HepG2 (cell line): ENCODE measurements at regions not wholly inside any gene's neighbourhood (a gene's known extent, or its start where the extent isn't known, plus 50 kb on each side); places are given as distances from the start of the nearest gene placed in this dataset.

ENCODE experiments used
- ARNT2 ChIP-seq: sonication (generic); formaldehyde crosslinking; IDR thresholded peaks from 2 replicates; pipeline ENCODE4 v1.8.0; 2022; ENCODE audit warnings: mild to moderate bottlenecking, low read depth, missing genetic modification reagents, moderate library complexity
- DNMT3B ChIP-seq: conservative IDR thresholded peaks from 2 replicates; pipeline ENCODE4 v1.6.1; 2016; ENCODE audit warnings: missing biosample characterization, control low read depth
- FOXM1 ChIP-seq: sonication (generic); formaldehyde crosslinking; IDR thresholded peaks from 2 replicates; pipeline ENCODE4 v1.5.0; 2020; ENCODE audit warnings: missing genetic modification reagents
- HNRNPLL ChIP-seq: fragments of 200-400 bp; formaldehyde crosslinking; IDR thresholded peaks from 2 replicates; pipeline ENCODE4 v1.6.1; 2017; ENCODE audit warnings: mild to moderate bottlenecking, low read depth, low read length; ENCODE audit not compliant: poor library complexity, severe bottlenecking
- IRX3 ChIP-seq: sonication (generic); formaldehyde crosslinking; IDR thresholded peaks from 2 replicates; pipeline ENCODE4 v1.8.1; 2023; ENCODE audit warnings: mild to moderate bottlenecking, low read depth, missing genetic modification reagents, borderline replicate concordance
- KMT2B ChIP-seq: IDR thresholded peaks from 2 replicates; pipeline ENCODE4 v1.6.1; 2016; ENCODE audit warnings: missing genetic modification reagents, missing compliant biosample characterization
- MXD3 ChIP-seq: IDR thresholded peaks from 2 replicates; pipeline ENCODE4 v1.6.1; 2016; ENCODE audit warnings: mild to moderate bottlenecking, missing biosample characterization, missing genetic modification reagents
- POGZ ChIP-seq: sonication (generic); formaldehyde crosslinking; IDR thresholded peaks from 2 replicates; pipeline ENCODE4 v1.4.0; 2020; ENCODE audit warnings: mild to moderate bottlenecking, missing genetic modification reagents
- ZNF12 ChIP-seq: sonication (generic); formaldehyde crosslinking; IDR thresholded peaks from 2 replicates; pipeline ENCODE4 v1.5.0; 2020; ENCODE audit warnings: missing genetic modification reagents
- ZNF704 ChIP-seq: sonication (generic); formaldehyde crosslinking; IDR thresholded peaks from 2 replicates; pipeline ENCODE4 v1.8.1; 2023; ENCODE audit warnings: mild to moderate bottlenecking, inconsistent platforms, moderate library complexity, missing genetic modification reagents, borderline replicate concordance
- ZNF746 ChIP-seq: sonication (generic); formaldehyde crosslinking; IDR thresholded peaks from 2 replicates; pipeline ENCODE4 v1.8.0; 2022; ENCODE audit warnings: mild to moderate bottlenecking, missing genetic modification reagents
- TF ChIP-seq, protein P1 (sequence below): sonication (generic); formaldehyde crosslinking; IDR thresholded peaks from 2 replicates; pipeline ENCODE4 v1.4.0; 2020; ENCODE audit warnings: mild to moderate bottlenecking, missing genetic modification reagents
- TF ChIP-seq, protein P2 (sequence below): sonication (generic); formaldehyde crosslinking; IDR thresholded peaks from 2 replicates; pipeline ENCODE4 v1.9.0; 2022; ENCODE audit warnings: low read depth, missing genetic modification reagents
- TF ChIP-seq, protein P3 (sequence below): sonication (generic); formaldehyde crosslinking; IDR thresholded peaks from 2 replicates; pipeline ENCODE4 v1.8.0; 2022; ENCODE audit warnings: mild to moderate bottlenecking, missing genetic modification reagents
- TF ChIP-seq, protein P4 (sequence below): fragments of 450-650 bp; IDR thresholded peaks from 2 replicates; pipeline ENCODE4 v1.6.1; 2017

DNA sequence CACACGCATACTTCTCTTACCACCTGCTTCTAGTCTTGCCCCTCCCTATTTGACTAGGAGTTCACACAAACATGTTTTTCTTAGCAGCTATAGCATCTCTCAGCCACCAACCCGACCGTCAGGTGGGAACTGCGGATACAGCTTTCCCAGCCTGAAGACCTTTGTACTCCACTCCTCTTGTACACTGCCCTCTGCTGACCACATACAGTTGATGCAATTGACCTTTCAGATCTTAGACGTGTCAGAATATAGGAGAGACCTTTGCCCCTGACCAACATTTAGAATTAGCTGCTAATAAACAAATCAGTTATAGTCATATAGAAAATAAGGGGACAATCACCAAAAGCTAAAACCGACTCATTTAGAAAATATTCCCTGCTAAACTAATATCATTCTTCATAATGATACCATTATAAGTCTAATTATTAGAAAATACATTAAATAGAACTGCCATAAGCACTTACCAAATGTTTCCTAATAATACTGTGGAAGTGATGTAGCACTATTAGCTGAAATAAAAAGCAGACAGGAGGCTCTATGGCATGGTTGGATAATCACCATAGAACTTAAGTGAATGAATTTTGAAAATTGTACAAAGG lies 208.4 kb downstream of the RAD51AP2 start (continued):
- TF ChIP-seq, protein P1, sequence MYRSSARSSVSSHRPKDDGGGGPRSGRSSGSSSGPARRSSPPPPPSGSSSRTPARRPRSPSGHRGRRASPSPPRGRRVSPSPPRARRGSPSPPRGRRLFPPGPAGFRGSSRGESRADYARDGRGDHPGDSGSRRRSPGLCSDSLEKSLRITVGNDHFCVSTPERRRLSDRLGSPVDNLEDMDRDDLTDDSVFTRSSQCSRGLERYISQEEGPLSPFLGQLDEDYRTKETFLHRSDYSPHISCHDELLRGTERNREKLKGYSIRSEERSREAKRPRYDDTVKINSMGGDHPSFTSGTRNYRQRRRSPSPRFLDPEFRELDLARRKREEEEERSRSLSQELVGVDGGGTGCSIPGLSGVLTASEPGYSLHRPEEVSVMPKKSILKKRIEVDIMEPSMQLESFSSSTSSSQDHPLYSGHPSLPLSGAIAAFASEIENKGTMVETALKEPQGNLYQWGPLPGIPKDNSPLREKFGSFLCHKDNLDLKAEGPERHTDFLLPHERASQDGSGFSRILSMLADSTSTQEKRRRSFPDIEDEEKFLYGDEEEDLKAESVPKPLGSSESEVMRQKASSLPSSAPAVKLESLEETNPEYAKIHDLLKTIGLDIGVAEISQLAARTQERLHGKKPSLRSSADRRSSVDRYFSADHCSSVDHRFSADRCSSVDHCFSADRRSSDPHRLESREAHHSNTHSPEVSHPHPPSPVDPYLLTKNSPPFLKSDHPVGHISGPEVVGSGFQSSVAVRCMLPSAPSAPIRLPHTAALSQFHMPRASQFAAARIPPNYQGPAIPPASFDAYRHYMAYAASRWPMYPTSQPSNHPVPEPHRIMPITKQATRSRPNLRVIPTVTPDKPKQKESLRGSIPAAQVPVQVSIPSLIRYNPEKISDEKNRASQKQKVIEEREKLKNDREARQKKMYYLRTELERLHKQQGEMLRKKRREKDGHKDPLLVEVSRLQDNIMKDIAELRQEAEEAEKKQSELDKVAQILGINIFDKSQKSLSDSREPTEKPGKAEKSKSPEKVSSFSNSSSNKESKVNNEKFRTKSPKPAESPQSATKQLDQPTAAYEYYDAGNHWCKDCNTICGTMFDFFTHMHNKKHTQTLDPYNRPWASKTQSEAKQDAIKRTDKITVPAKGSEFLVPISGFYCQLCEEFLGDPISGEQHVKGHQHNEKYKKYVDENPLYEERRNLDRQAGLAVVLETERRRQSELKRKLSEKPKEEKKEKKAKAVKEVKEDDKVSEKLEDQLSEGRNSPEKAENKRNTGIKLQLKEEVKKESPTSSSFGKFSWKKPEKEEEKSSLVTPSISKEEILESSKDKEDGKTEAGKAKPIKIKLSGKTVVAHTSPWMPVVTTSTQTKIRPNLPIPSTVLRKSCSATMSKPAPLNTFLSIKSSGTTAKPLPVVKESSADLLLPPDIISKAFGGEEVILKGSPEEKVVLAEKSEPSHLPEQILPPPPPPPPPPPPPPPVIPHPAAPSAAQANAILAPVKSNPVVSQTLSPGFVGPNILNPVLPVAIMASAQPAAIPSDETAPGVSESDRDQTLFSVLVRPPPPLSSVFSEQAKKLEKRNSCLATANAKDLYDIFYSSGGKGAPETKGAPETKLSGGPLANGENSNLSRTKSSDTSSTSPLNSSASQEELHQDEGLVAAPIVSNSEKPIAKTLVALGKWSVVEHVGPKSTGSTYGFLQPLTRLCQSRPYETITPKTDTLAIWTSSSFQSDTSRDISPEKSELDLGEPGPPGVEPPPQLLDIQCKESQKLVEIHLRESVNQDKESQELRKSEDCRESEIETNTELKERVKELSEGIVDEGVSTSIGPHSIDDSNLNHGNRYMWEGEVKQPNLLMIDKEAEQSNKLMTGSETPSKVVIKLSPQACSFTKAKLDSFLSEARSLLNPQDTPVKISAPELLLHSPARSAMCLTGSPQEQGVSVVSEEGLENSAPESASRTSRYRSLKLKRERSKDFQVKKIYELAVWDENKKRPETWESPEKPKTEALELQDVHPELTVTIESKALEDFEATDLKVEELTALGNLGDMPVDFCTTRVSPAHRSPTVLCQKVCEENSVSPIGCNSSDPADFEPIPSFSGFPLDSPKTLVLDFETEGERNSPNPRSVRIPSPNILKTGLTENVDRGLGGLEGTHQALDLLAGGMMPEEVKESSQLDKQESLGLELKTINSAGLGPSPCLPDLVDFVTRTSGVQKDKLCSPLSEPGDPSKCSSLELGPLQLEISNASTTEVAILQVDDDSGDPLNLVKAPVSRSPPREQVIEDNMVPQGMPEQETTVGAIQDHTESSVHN = no peak
- no peak for TF ChIP-seq POGZ (CRISPR knock-in tag)
- TF ChIP-seq KMT2B = no peak
- TF ChIP-seq, protein P2, sequence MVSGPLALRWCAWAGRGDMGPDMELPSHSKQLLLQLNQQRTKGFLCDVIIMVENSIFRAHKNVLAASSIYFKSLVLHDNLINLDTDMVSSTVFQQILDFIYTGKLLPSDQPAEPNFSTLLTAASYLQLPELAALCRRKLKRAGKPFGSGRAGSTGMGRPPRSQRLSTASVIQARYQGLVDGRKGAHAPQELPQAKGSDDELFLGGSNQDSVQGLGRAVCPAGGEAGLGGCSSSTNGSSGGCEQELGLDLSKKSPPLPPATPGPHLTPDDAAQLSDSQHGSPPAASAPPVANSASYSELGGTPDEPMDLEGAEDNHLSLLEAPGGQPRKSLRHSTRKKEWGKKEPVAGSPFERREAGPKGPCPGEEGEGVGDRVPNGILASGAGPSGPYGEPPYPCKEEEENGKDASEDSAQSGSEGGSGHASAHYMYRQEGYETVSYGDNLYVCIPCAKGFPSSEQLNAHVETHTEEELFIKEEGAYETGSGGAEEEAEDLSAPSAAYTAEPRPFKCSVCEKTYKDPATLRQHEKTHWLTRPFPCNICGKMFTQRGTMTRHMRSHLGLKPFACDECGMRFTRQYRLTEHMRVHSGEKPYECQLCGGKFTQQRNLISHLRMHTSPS (CRISPR knock-in tag) = no peak
- no peak for TF ChIP-seq ZNF704 (CRISPR knock-in tag)
- no peak for TF ChIP-seq DNMT3B
- TF ChIP-seq ARNT2 (CRISPR knock-in tag) = no peak
- TF ChIP-seq IRX3 (CRISPR knock-in tag) = no peak
- TF ChIP-seq ZNF746 (CRISPR knock-in tag) = no peak
- TF ChIP-seq ZNF12 (CRISPR knock-in tag) = peak; percentile 47; the same call in 1 of the 2 replicates
- TF ChIP-seq, protein P3, sequence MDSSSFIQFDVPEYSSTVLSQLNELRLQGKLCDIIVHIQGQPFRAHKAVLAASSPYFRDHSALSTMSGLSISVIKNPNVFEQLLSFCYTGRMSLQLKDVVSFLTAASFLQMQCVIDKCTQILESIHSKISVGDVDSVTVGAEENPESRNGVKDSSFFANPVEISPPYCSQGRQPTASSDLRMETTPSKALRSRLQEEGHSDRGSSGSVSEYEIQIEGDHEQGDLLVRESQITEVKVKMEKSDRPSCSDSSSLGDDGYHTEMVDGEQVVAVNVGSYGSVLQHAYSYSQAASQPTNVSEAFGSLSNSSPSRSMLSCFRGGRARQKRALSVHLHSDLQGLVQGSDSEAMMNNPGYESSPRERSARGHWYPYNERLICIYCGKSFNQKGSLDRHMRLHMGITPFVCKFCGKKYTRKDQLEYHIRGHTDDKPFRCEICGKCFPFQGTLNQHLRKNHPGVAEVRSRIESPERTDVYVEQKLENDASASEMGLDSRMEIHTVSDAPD (CRISPR knock-in tag) = no peak
- no peak for TF ChIP-seq MXD3 (CRISPR knock-in tag)
- no peak for TF ChIP-seq FOXM1
- no peak for TF ChIP-seq HNRNPLL
- TF ChIP-seq, protein P4, sequence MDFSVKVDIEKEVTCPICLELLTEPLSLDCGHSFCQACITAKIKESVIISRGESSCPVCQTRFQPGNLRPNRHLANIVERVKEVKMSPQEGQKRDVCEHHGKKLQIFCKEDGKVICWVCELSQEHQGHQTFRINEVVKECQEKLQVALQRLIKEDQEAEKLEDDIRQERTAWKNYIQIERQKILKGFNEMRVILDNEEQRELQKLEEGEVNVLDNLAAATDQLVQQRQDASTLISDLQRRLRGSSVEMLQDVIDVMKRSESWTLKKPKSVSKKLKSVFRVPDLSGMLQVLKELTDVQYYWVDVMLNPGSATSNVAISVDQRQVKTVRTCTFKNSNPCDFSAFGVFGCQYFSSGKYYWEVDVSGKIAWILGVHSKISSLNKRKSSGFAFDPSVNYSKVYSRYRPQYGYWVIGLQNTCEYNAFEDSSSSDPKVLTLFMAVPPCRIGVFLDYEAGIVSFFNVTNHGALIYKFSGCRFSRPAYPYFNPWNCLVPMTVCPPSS = no peak
